Spinal cord (tissue), 9 donors: ENCODE measurements at regions not wholly inside any gene's neighbourhood (a gene's known extent, or its start where the extent isn't known, plus 50 kb on each side); places are given as distances from the start of the nearest gene placed in this dataset.
"Not testable (repeated sequence)": the region's sequence is repeated elsewhere in the genome, so short reads cannot be mapped to it uniquely, and the experiment has no call there.

Experiments used
- DNase-seq, 6 donors: peaks; one replicate each; pipeline versions ENCODE4 v3.0.0 to v3.0.0-alpha.2; 2013 to 2015; ENCODE audit warnings: low spot score in 6 of 6, low read depth in 4 of 6
- H3K27ac ChIP-seq: one replicate; pipeline ENCODE4 v1.5.1; 2013; ENCODE audit warnings: low read depth, low read length, control low read depth
- H3K27me3 ChIP-seq: one replicate; pipeline ENCODE4 v1.6.1; 2013; ENCODE audit warnings: low read length; ENCODE audit not compliant: control insufficient read depth, insufficient read depth
- H3K36me3 ChIP-seq: one replicate; pipeline ENCODE4 v1.6.1; 2013; ENCODE audit warnings: low read length; ENCODE audit not compliant: control insufficient read depth, insufficient read depth
- H3K4me1 ChIP-seq: one replicate; pipeline ENCODE4 v1.6.1; 2013; ENCODE audit warnings: low read length; ENCODE audit not compliant: control insufficient read depth, insufficient read depth
- H3K4me3 ChIP-seq: one replicate; pipeline ENCODE4 v1.5.1; 2013; ENCODE audit warnings: low read depth, low read length, control low read depth
- H3K9me3 ChIP-seq: one replicate; pipeline ENCODE4 v1.6.1; 2013; ENCODE audit warnings: low read length; ENCODE audit not compliant: control insufficient read depth, insufficient read depth
- WGBS: methylation state at CpG from one replicate; pipeline ENCODE4 v1.1.5; 2013; ENCODE audit warnings: missing lambda C conversion rate; ENCODE audit not compliant: insufficient coverage; 5-methylcytosine and 5-hydroxymethylcytosine counted together
- donor health status: healthy.

GRCh38 chr12:124698211-124698997, 131.0 kb upstream of the NCOR2 start:
- Histone ChIP-seq H3K4me3 (no peak overlapping the region), H3K27me3 (no peaks in the 10 kb centered on the region), H3K27ac (peak overlapping the region; percentile 81), H3K36me3 (no peaks in the 10 kb centered on the region), H3K9me3 (no peaks in the 10 kb centered on the region), H3K4me1 (peaks cover 50% of the 10 kb centered on the region)
- DNase-seq = peak in 1 of 6 donors; percentile 68
- WGBS = 38% methylated on average over 9 of the region's 15 CpGs

- Histone ChIP-seq H3K27ac (peak overlapping the region; percentile 81), H3K4me1 (peaks cover 54% of the 10 kb centered on the region)
- not testable (repeated sequence) for H3K9me3 ChIP-seq, H3K4me3 ChIP-seq, H3K27me3 ChIP-seq, H3K36me3 ChIP-seq, DNase-seq
- WGBS = 82% methylated on average over 7 of the region's 11 CpGs
These were observed 130.3 kb upstream of the NCOR2 start for GRCh38 chr12:124697722-124698121.

GRCh38 chr12:124696693-124697476, 129.5 kb upstream of the NCOR2 start:
- no peak for DNase-seq
- Histone ChIP-seq H3K27me3 (no peaks in the 10 kb centered on the region), H3K9me3 (peaks cover 6% of the 10 kb centered on the region), H3K4me3 (no peak overlapping the region), H3K27ac (no peak overlapping the region), H3K36me3 (no peaks in the 10 kb centered on the region), H3K4me1 (peaks cover 54% of the 10 kb centered on the region)
- 38% methylated on average over 3 of the region's 3 CpGs for WGBS

- H3K27ac ChIP-seq = no peak overlapping the region
- H3K27me3 ChIP-seq = no peaks in the 10 kb centered on the region
- peaks cover 46% of the 10 kb centered on the region for H3K4me1 ChIP-seq
- no peak for DNase-seq
- WGBS = 79% methylated on average over 3 of the region's 5 CpGs
- H3K9me3 ChIP-seq = peaks cover 6% of the 10 kb centered on the region
- H3K4me3 ChIP-seq = no peak overlapping the region
- H3K36me3 ChIP-seq = no peaks in the 10 kb centered on the region
These were observed 128.4 kb upstream of the NCOR2 start for GRCh38 chr12:124695861-124696260.

GRCh38 chr12:124694846-124695497, 127.6 kb upstream of the NCOR2 start:
- DNase-seq = peak in 1 of 6 donors; percentile 74
- H3K27ac ChIP-seq = no peak overlapping the region
- WGBS = 40% methylated on average over 13 of the region's 14 CpGs

GRCh38 chr12:124694250-124694649, 126.8 kb upstream of the NCOR2 start:
- no peaks in the 10 kb centered on the region for H3K36me3 ChIP-seq
- no peak for DNase-seq
- H3K27ac ChIP-seq = no peak overlapping the region
- H3K4me3 ChIP-seq = no peak overlapping the region
- peaks cover 30% of the 10 kb centered on the region for H3K4me1 ChIP-seq
- peaks cover 6% of the 10 kb centered on the region for H3K9me3 ChIP-seq
- 80% methylated on average over 1 of the region's 5 CpGs for WGBS
- no peaks in the 10 kb centered on the region for H3K27me3 ChIP-seq

More at GRCh38 chr12:124694846-124695497, 127.6 kb upstream of the NCOR2 start:
- no peaks in the 10 kb centered on the region for H3K27me3 ChIP-seq
- peaks cover 37% of the 10 kb centered on the region for H3K4me1 ChIP-seq
- H3K9me3 ChIP-seq = peaks cover 6% of the 10 kb centered on the region
- no peaks in the 10 kb centered on the region for H3K36me3 ChIP-seq
- no peak overlapping the region for H3K4me3 ChIP-seq

GRCh38 chr12:124693111-124693723, 125.8 kb upstream of the NCOR2 start:
- 82% methylated on average over 8 of the region's 17 CpGs for WGBS

GRCh38 chr12:124692443-124692842, 125.0 kb upstream of the NCOR2 start:
- H3K4me1 ChIP-seq = peaks cover 32% of the 10 kb centered on the region
- no peak for DNase-seq
- no peak overlapping the region for H3K27ac ChIP-seq
- peaks cover 6% of the 10 kb centered on the region for H3K9me3 ChIP-seq
- H3K36me3 ChIP-seq = no peaks in the 10 kb centered on the region
- H3K27me3 ChIP-seq = no peaks in the 10 kb centered on the region
- no peak overlapping the region for H3K4me3 ChIP-seq

More at GRCh38 chr12:124693111-124693723, 125.8 kb upstream of the NCOR2 start:
- DNase-seq = peak in 1 of 6 donors; percentile 92
- peaks cover 30% of the 10 kb centered on the region for H3K4me1 ChIP-seq
- peaks cover 6% of the 10 kb centered on the region for H3K9me3 ChIP-seq
- no peak overlapping the region for H3K4me3 ChIP-seq
- no peak overlapping the region for H3K27ac ChIP-seq
- no peaks in the 10 kb centered on the region for H3K36me3 ChIP-seq
- H3K27me3 ChIP-seq = no peaks in the 10 kb centered on the region

- Histone ChIP-seq H3K27ac (no peak overlapping the region), H3K36me3 (no peaks in the 10 kb centered on the region), H3K27me3 (no peaks in the 10 kb centered on the region), H3K9me3 (peaks cover 6% of the 10 kb centered on the region), H3K4me3 (no peak overlapping the region), H3K4me1 (peaks cover 34% of the 10 kb centered on the region)
- DNase-seq = no peak
- no CpG with 5 or more reads among the region's 1 CpG for WGBS
These were observed 124.0 kb upstream of the NCOR2 start for GRCh38 chr12:124691429-124691828.
